Hepatocyte (in vitro differentiated cells): ENCODE measurements at regions not wholly inside any gene's neighbourhood (a gene's known extent, or its start where the extent isn't known, plus 50 kb on each side); places are given as distances from the start of the nearest gene placed in this dataset.

Experiments
- DNase-seq: peaks from one replicate; pipeline ENCODE4 v3.0.0-alpha.2; 2016; ENCODE audit warnings: low spot score
- H2AFZ ChIP-seq: fragments of 200-600 bp; sonication (generic); 2 replicates; pipeline ENCODE4 v1.6.0; 2016; ENCODE audit warnings: antibody characterized with exemption, mild to moderate bottlenecking
- H3K27ac ChIP-seq: fragments of 200-600 bp; sonication (generic); 2 replicates; pipeline ENCODE4 v1.5.1; 2016; ENCODE audit warnings: mild to moderate bottlenecking
- H3K27me3 ChIP-seq: fragments of 200-600 bp; sonication (generic); 2 replicates; pipeline ENCODE4 v1.6.1; 2016
- H3K36me3 ChIP-seq: fragments of 200-600 bp; sonication (generic); replicated peaks from 2 replicates; pipeline ENCODE4 v1.5.1; 2016; ENCODE audit warnings: low read depth; ENCODE audit not compliant: insufficient read depth
- H3K4me1 ChIP-seq: fragments of 200-600 bp; sonication (generic); 2 replicates; pipeline ENCODE4 v1.5.1; 2016; ENCODE audit warnings: mild to moderate bottlenecking, moderate library complexity; ENCODE audit not compliant: insufficient read depth
- H3K4me2 ChIP-seq: fragments of 200-600 bp; sonication (generic); 2 replicates; pipeline ENCODE4 v1.6.0; 2016
- H3K4me3 ChIP-seq: fragments of 200-600 bp; sonication (generic); 2 replicates; pipeline ENCODE4 v1.5.1; 2016; ENCODE audit warnings: mild to moderate bottlenecking
- H3K79me2 ChIP-seq: fragments of 200-600 bp; sonication (generic); 2 replicates; pipeline ENCODE4 v1.6.0; 2017; ENCODE audit warnings: mild to moderate bottlenecking
- H3K9me2 ChIP-seq: fragments of 200-600 bp; sonication (generic); replicated peaks from 2 replicates; pipeline ENCODE4 v1.6.0; 2017; ENCODE audit warnings: mild to moderate bottlenecking; ENCODE audit not compliant: insufficient read depth
- H3K9me3 ChIP-seq: fragments of 200-600 bp; sonication (generic); 2 replicates; pipeline ENCODE4 v1.5.1; 2016; ENCODE audit warnings: low read depth, mild to moderate bottlenecking
- H4K20me1 ChIP-seq: fragments of 200-600 bp; sonication (generic); 2 replicates; pipeline ENCODE4 v1.6.0; 2016; ENCODE audit warnings: mild to moderate bottlenecking; ENCODE audit not compliant: insufficient read depth, poor library complexity, severe bottlenecking
- CTCF ChIP-seq: fragments of 200-600 bp; sonication (generic); IDR thresholded peaks from 2 replicates; pipeline ENCODE4 v1.5.1; 2016; ENCODE audit warnings: antibody characterized with exemption, mild to moderate bottlenecking; ENCODE audit not compliant: poor library complexity
- EZH2 ChIP-seq: fragments of 200-600 bp; sonication (generic); IDR thresholded peaks from 2 replicates; pipeline ENCODE4 v1.6.1; 2016; ENCODE audit warnings: antibody characterized with exemption, mild to moderate bottlenecking, borderline replicate concordance
- EZH2phosphoT487 ChIP-seq: fragments of 200-600 bp; sonication (generic); IDR thresholded peaks from one replicate; pipeline ENCODE4 v1.6.1; 2018; ENCODE audit warnings: antibody characterized with exemption, mild to moderate bottlenecking, low read depth, moderate library complexity; ENCODE audit not compliant: unreplicated experiment, severe bottlenecking
- WGBS: methylation state at CpG from one replicate; pipeline ENCODE4 v1.1.6; 2016; ENCODE audit warnings: low lambda C conversion rate; ENCODE audit errors: missing lambda C conversion rate; 5-methylcytosine and 5-hydroxymethylcytosine counted together

GRCh38 chr12:69106482-69107118, 132.8 kb upstream of the CPSF6 start:
- Histone ChIP-seq H2AFZ (no peak overlapping the region), H3K4me3 (no peak overlapping the region), H3K27me3 (no peaks in the 10 kb centered on the region), H3K4me2 (no peak overlapping the region), H3K36me3 (no peaks in the 10 kb centered on the region), H3K79me2 (no peaks in the 10 kb centered on the region), H3K27ac (no peak overlapping the region), H3K9me2 (no peaks in the 10 kb centered on the region), H3K4me1 (peaks cover 10% of the 10 kb centered on the region), H4K20me1 (no peaks in the 10 kb centered on the region), H3K9me3 (no peaks in the 10 kb centered on the region)
- WGBS: 90% methylated on average over 2 of the region's 2 CpGs
- DNase-seq: no peak
- TF ChIP-seq EZH2 (no peak), EZH2phosphoT487 (no peak), CTCF (no peak)

- Histone ChIP-seq H2AFZ (no peak overlapping the region), H4K20me1 (no peaks in the 10 kb centered on the region), H3K4me1 (peaks cover 10% of the 10 kb centered on the region), H3K79me2 (no peaks in the 10 kb centered on the region), H3K36me3 (no peaks in the 10 kb centered on the region), H3K4me3 (no peak overlapping the region), H3K9me3 (no peaks in the 10 kb centered on the region), H3K9me2 (no peaks in the 10 kb centered on the region), H3K4me2 (no peak overlapping the region), H3K27ac (no peak overlapping the region), H3K27me3 (no peaks in the 10 kb centered on the region)
- TF ChIP-seq EZH2 (no peak), EZH2phosphoT487 (no peak), CTCF (no peak)
- 80% methylated on average over 1 of the region's 1 CpG for WGBS
- DNase-seq: no peak
Observed at GRCh38 chr12:69107541-69107940, 131.8 kb upstream of the CPSF6 start.

GRCh38 chr12:69108037-69108436, 131.3 kb upstream of the CPSF6 start:
- H3K79me2 ChIP-seq: no peaks in the 10 kb centered on the region
- TF ChIP-seq EZH2: no peak
- TF ChIP-seq EZH2phosphoT487: no peak
- no peak for TF ChIP-seq CTCF
- H3K27ac ChIP-seq: no peak overlapping the region
- no peak overlapping the region for H3K4me2 ChIP-seq
- H3K4me1 ChIP-seq: peaks cover 10% of the 10 kb centered on the region
- DNase-seq: no peak
- H3K4me3 ChIP-seq: no peak overlapping the region
- H3K9me2 ChIP-seq: no peaks in the 10 kb centered on the region
- WGBS: 47% methylated on average over 2 of the region's 2 CpGs
- H2AFZ ChIP-seq: no peak overlapping the region
- H3K27me3 ChIP-seq: no peaks in the 10 kb centered on the region
- no peaks in the 10 kb centered on the region for H3K36me3 ChIP-seq
- no peaks in the 10 kb centered on the region for H3K9me3 ChIP-seq
- no peaks in the 10 kb centered on the region for H4K20me1 ChIP-seq

GRCh38 chr12:69112616-69113015, 126.8 kb upstream of the CPSF6 start:
- Histone ChIP-seq H3K4me3 (no peak overlapping the region), H3K4me1 (peaks cover 5% of the 10 kb centered on the region), H2AFZ (no peak overlapping the region), H4K20me1 (no peaks in the 10 kb centered on the region), H3K79me2 (no peaks in the 10 kb centered on the region), H3K27ac (no peak overlapping the region), H3K36me3 (no peaks in the 10 kb centered on the region), H3K27me3 (no peaks in the 10 kb centered on the region), H3K9me3 (no peaks in the 10 kb centered on the region), H3K9me2 (no peaks in the 10 kb centered on the region), H3K4me2 (no peak overlapping the region)
- TF ChIP-seq EZH2phosphoT487 (no peak), CTCF (no peak), EZH2 (no peak)
- WGBS: 59% methylated on average over 4 of the region's 4 CpGs
- DNase-seq: no peak
